ENCODE measurements at regions not wholly inside any gene's neighbourhood (a gene's known extent, or its start where the extent isn't known, plus 50 kb on each side); places are given as distances from the start of the nearest gene placed in this dataset.

DNA sequence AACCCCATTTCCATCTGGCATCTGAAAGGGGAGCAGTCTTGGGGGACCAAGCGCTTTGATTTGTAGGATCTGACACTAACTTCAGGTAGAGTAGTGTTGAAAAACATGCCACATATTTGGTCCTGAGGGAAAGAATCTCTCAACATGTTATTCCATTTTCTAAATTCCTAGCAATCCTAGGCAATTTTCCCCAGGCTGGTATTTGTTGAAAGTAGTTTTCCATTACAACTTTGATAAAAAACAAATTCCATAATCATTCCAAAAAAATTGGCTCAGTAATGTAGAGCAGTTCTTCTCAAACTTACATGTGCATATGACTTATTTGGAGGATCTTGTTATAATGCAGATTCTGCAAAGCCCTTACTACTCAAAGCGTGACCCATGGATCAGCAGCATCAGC lies 477.9 kb downstream of the ACTL7B start:
- no peak for DNase-seq (ENCODE audit: low spot score)
- Mint-ChIP-seq H3K4me3 (no peak overlapping the region), H3K36me3 (ENCODE audit: low read depth) (no peaks in the 10 kb centered on the region), H3K4me1 (peaks cover 6% of the 10 kb centered on the region; the same call in 1 of the 3 replicates), H3K9me3 (no peaks in the 10 kb centered on the region), H3K27ac (no peak overlapping the region), H3K27me3 (ENCODE audit: insufficient read depth, low read depth, poor library complexity) (peaks cover 4% of the 10 kb centered on the region)
- TF ChIP-seq, protein P1, sequence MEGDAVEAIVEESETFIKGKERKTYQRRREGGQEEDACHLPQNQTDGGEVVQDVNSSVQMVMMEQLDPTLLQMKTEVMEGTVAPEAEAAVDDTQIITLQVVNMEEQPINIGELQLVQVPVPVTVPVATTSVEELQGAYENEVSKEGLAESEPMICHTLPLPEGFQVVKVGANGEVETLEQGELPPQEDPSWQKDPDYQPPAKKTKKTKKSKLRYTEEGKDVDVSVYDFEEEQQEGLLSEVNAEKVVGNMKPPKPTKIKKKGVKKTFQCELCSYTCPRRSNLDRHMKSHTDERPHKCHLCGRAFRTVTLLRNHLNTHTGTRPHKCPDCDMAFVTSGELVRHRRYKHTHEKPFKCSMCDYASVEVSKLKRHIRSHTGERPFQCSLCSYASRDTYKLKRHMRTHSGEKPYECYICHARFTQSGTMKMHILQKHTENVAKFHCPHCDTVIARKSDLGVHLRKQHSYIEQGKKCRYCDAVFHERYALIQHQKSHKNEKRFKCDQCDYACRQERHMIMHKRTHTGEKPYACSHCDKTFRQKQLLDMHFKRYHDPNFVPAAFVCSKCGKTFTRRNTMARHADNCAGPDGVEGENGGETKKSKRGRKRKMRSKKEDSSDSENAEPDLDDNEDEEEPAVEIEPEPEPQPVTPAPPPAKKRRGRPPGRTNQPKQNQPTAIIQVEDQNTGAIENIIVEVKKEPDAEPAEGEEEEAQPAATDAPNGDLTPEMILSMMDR (conservative IDR thresholded peaks at IDR 0.05; ENCODE audit: low read depth in 2 of 2), result no peak
- TF ChIP-seq EZH2 (IDR thresholded peaks at IDR 0.05; ENCODE audit: low read depth, unreplicated experiment), result no peak
- TF ChIP-seq EZH2phosphoT487 (IDR thresholded peaks at IDR 0.05; ENCODE audit: unreplicated experiment), result no peak
- TF ChIP-seq, protein P2, sequence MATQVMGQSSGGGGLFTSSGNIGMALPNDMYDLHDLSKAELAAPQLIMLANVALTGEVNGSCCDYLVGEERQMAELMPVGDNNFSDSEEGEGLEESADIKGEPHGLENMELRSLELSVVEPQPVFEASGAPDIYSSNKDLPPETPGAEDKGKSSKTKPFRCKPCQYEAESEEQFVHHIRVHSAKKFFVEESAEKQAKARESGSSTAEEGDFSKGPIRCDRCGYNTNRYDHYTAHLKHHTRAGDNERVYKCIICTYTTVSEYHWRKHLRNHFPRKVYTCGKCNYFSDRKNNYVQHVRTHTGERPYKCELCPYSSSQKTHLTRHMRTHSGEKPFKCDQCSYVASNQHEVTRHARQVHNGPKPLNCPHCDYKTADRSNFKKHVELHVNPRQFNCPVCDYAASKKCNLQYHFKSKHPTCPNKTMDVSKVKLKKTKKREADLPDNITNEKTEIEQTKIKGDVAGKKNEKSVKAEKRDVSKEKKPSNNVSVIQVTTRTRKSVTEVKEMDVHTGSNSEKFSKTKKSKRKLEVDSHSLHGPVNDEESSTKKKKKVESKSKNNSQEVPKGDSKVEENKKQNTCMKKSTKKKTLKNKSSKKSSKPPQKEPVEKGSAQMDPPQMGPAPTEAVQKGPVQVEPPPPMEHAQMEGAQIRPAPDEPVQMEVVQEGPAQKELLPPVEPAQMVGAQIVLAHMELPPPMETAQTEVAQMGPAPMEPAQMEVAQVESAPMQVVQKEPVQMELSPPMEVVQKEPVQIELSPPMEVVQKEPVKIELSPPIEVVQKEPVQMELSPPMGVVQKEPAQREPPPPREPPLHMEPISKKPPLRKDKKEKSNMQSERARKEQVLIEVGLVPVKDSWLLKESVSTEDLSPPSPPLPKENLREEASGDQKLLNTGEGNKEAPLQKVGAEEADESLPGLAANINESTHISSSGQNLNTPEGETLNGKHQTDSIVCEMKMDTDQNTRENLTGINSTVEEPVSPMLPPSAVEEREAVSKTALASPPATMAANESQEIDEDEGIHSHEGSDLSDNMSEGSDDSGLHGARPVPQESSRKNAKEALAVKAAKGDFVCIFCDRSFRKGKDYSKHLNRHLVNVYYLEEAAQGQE (IDR thresholded peaks at IDR 0.05; ENCODE audit: unreplicated experiment), result no peak
- no peak for TF ChIP-seq NANOG (IDR thresholded peaks at IDR 0.05; ENCODE audit: borderline replicate concordance)
- TF ChIP-seq JUNB (IDR thresholded peaks at IDR 0.05; ENCODE audit: unreplicated experiment), result no peak
- TF ChIP-seq STAT1 (IDR thresholded peaks at IDR 0.05; ENCODE audit: unreplicated experiment), result no peak
- TF ChIP-seq, protein P3, sequence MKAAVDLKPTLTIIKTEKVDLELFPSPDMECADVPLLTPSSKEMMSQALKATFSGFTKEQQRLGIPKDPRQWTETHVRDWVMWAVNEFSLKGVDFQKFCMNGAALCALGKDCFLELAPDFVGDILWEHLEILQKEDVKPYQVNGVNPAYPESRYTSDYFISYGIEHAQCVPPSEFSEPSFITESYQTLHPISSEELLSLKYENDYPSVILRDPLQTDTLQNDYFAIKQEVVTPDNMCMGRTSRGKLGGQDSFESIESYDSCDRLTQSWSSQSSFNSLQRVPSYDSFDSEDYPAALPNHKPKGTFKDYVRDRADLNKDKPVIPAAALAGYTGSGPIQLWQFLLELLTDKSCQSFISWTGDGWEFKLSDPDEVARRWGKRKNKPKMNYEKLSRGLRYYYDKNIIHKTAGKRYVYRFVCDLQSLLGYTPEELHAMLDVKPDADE (IDR thresholded peaks at IDR 0.05), result no peak
- no peak for TF ChIP-seq CREB1 (CRISPR knock-in tag; IDR thresholded peaks at IDR 0.05; ENCODE audit: low read depth)
- TF ChIP-seq, protein P4, sequence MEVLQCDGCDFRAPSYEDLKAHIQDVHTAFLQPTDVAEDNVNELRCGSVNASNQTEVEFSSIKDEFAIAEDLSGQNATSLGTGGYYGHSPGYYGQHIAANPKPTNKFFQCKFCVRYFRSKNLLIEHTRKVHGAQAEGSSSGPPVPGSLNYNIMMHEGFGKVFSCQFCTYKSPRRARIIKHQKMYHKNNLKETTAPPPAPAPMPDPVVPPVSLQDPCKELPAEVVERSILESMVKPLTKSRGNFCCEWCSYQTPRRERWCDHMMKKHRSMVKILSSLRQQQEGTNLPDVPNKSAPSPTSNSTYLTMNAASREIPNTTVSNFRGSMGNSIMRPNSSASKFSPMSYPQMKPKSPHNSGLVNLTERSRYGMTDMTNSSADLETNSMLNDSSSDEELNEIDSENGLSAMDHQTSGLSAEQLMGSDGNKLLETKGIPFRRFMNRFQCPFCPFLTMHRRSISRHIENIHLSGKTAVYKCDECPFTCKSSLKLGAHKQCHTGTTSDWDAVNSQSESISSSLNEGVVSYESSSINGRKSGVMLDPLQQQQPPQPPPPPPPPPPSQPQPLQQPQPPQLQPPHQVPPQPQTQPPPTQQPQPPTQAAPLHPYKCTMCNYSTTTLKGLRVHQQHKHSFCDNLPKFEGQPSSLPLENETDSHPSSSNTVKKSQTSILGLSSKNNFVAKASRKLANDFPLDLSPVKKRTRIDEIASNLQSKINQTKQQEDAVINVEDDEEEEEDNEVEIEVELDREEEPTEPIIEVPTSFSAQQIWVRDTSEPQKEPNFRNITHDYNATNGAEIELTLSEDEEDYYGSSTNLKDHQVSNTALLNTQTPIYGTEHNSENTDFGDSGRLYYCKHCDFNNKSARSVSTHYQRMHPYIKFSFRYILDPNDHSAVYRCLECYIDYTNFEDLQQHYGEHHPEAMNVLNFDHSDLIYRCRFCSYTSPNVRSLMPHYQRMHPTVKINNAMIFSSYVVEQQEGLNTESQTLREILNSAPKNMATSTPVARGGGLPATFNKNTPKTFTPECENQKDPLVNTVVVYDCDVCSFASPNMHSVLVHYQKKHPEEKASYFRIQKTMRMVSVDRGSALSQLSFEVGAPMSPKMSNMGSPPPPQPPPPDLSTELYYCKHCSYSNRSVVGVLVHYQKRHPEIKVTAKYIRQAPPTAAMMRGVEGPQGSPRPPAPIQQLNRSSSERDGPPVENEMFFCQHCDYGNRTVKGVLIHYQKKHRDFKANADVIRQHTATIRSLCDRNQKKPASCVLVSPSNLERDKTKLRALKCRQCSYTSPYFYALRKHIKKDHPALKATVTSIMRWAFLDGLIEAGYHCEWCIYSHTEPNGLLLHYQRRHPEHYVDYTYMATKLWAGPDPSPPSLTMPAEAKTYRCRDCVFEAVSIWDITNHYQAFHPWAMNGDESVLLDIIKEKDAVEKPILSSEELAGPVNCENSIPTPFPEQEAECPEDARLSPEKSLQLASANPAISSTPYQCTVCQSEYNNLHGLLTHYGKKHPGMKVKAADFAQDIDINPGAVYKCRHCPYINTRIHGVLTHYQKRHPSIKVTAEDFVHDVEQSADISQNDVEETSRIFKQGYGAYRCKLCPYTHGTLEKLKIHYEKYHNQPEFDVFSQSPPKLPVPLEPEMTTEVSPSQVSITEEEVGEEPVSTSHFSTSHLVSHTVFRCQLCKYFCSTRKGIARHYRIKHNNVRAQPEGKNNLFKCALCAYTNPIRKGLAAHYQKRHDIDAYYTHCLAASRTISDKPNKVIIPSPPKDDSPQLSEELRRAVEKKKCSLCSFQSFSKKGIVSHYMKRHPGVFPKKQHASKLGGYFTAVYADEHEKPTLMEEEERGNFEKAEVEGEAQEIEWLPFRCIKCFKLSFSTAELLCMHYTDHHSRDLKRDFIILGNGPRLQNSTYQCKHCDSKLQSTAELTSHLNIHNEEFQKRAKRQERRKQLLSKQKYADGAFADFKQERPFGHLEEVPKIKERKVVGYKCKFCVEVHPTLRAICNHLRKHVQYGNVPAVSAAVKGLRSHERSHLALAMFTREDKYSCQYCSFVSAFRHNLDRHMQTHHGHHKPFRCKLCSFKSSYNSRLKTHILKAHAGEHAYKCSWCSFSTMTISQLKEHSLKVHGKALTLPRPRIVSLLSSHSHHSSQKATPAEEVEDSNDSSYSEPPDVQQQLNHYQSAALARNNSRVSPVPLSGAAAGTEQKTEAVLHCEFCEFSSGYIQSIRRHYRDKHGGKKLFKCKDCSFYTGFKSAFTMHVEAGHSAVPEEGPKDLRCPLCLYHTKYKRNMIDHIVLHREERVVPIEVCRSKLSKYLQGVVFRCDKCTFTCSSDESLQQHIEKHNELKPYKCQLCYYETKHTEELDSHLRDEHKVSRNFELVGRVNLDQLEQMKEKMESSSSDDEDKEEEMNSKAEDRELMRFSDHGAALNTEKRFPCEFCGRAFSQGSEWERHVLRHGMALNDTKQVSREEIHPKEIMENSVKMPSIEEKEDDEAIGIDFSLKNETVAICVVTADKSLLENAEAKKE (CRISPR knock-in tag; IDR thresholded peaks at IDR 0.05), result no peak
- Histone ChIP-seq H2AFZ (no peak overlapping the region), H3K27ac (ENCODE audit: low read depth) (no peak overlapping the region), H3K4me2 (no peak overlapping the region), H3K4me3 (no peak overlapping the region), H3K36me3 (ENCODE audit: insufficient read depth) (no peaks in the 10 kb centered on the region; the same call in 1 of the 2 replicates), H3F3A (replicated peaks; ENCODE audit: low read depth) (no peaks in the 10 kb centered on the region), H3K9me2 (ENCODE audit: insufficient read depth) (no peaks in the 10 kb centered on the region), H3K4me1 (ENCODE audit: insufficient read depth) (no peaks in the 10 kb centered on the region), H3K79me2 (replicated peaks; ENCODE audit: insufficient read depth) (no peaks in the 10 kb centered on the region), H4K20me1 (replicated peaks; ENCODE audit: insufficient read depth) (no peaks in the 10 kb centered on the region), H3K27me3 (ENCODE audit: insufficient read depth) (no peaks in the 10 kb centered on the region)
- ATAC-seq, result no peak

Data from GM23338 (cell line).